GM12878 (cell line): ENCODE measurements at regions not wholly inside any gene's neighbourhood (a gene's known extent, or its start where the extent isn't known, plus 50 kb on each side); places are given as distances from the start of the nearest gene placed in this dataset.

Source experiments
- ATAC-seq: fragments of 200-7000 bp; cut with Tn5 transposase; 3 replicates; pipeline ENCODE4 v1.9.1; 2020; ENCODE audit warnings: mild to moderate bottlenecking, moderate library complexity
- BruUV-seq: library from RNA; stranded (reverse); fragments of 400-500 nt; replicated peaks from 2 replicates; lab custom pipeline; 2021; lab: Mats Ljungman, UMichigan
- CTCF ChIA-PET: fragments of 300-600 bp; sonication (Branson Sonifier 250); formaldehyde crosslinking; extraction: SDS; loops from one replicate; lab custom pipeline; 2021; ENCODE audit warnings: inconsistent platforms; lab: Yijun Ruan, JAX
- POLR2A ChIA-PET: fragments of 350-600 bp; formaldehyde crosslinking; extraction: SDS; loops from one replicate; lab custom pipeline; 2021; ENCODE audit warnings: inconsistent platforms; lab: Charles Lee
- RAD21 ChIA-PET: fragments of 300-600 bp; sonication (Branson Sonifier 250); formaldehyde crosslinking; loops from one replicate; lab custom pipeline; 2023; ENCODE audit warnings: antibody characterized with exemption; ENCODE audit not compliant: unreplicated experiment; lab: Charles Lee
- SMC1A ChIA-PET: fragments of 300-600 bp; sonication (Branson Sonifier 250); formaldehyde crosslinking; loops from one replicate; lab custom pipeline; 2023; ENCODE audit not compliant: unreplicated experiment, uncharacterized antibody; lab: Charles Lee
- DNase-seq: peaks from one replicate; pipeline ENCODE4 v3.0.0-alpha.2; 2011; ENCODE audit warnings: low read depth, low spot score
- FAIRE-seq: peaks from 3 replicates; lab custom pipeline; 2011; peaks lifted over from hg19 to GRCh38; lab: Jason Lieb, UNC
- H2AFZ ChIP-seq: 2 replicates; pipeline ENCODE4 v1.6.0; 2011; ENCODE audit warnings: low read depth, low read length, control low read depth; ENCODE audit not compliant: control insufficient read depth
- H3K27ac ChIP-seq: 2 replicates; pipeline ENCODE4 v1.5.1; 2011; ENCODE audit warnings: control low read depth; ENCODE audit not compliant: control insufficient read depth, insufficient read depth
- H3K27me3 ChIP-seq, 2 experiments: replicated peaks in 1 of 2; 2 replicates each; pipeline versions ENCODE4 v1.6.0 to v1.6.1; 2011; ENCODE audit warnings: low read length in 1 of 2; ENCODE audit not compliant: control insufficient read depth in 2 of 2, insufficient read depth in 2 of 2
- H3K36me3 ChIP-seq, 2 experiments: 2 replicates each; pipeline ENCODE4 v1.5.1; 2011; ENCODE audit warnings: low read length in 1 of 2; ENCODE audit not compliant: control insufficient read depth in 2 of 2, insufficient read depth in 2 of 2
- H3K4me1 ChIP-seq: 2 replicates; pipeline ENCODE4 v1.6.1; 2011; ENCODE audit warnings: mild to moderate bottlenecking, low read length, moderate library complexity, mixed read lengths; ENCODE audit not compliant: control insufficient read depth, insufficient read depth
- H3K4me2 ChIP-seq: 2 replicates; pipeline ENCODE4 v1.6.0; 2011; ENCODE audit warnings: control low read depth; ENCODE audit not compliant: control insufficient read depth, insufficient read depth
- H3K4me3 ChIP-seq: fragments of 200-600 bp; sonication (generic); 2 replicates; pipeline ENCODE4 v1.5.1; 2016
- H3K79me2 ChIP-seq: 2 replicates; pipeline ENCODE4 v1.6.0; 2011; ENCODE audit warnings: low read length; ENCODE audit not compliant: control insufficient read depth, insufficient read depth
- H3K9ac ChIP-seq: 2 replicates; pipeline ENCODE4 v1.8.0; 2011; ENCODE audit warnings: low read length, control low read depth, mixed read lengths; ENCODE audit not compliant: control insufficient read depth, insufficient read depth
- H3K9me3 ChIP-seq: replicated peaks from 3 replicates; pipeline ENCODE4 v1.5.1; 2011; ENCODE audit warnings: mild to moderate bottlenecking, low read length; ENCODE audit not compliant: control insufficient read depth, insufficient read depth
- H4K20me1 ChIP-seq: 2 replicates; pipeline ENCODE4 v1.6.0; 2011; ENCODE audit not compliant: control insufficient read depth, insufficient read depth
- CBFB ChIP-seq: IDR thresholded peaks from 2 replicates; pipeline ENCODE4 v1.6.1; 2016; ENCODE audit warnings: antibody characterized with exemption, low read depth
- CHD1 ChIP-seq: IDR thresholded peaks from 2 replicates; pipeline ENCODE4 v1.6.1; 2012; ENCODE audit warnings: low read depth, low read length, improper control_type of control experiment
- CHD4 ChIP-seq: fragments of 200-600 bp; sonication (generic); IDR thresholded peaks from 2 replicates; pipeline ENCODE4 v1.6.1; 2016; ENCODE audit warnings: mild to moderate bottlenecking
- CREB1 ChIP-seq: IDR thresholded peaks from 2 replicates; pipeline ENCODE4 v1.6.1; 2012; ENCODE audit warnings: low read depth, mild to moderate bottlenecking, inconsistent platforms
- EGR1 ChIP-seq, 2 experiments: IDR thresholded peaks; 1 replicate in 1 of 2; 2 replicates in 1 of 2; pipeline ENCODE4 v1.6.1; 2011 to 2012; ENCODE audit warnings: low read depth in 2 of 2, low read length in 2 of 2, borderline replicate concordance in 1 of 2, mild to moderate bottlenecking in 1 of 2, moderate library complexity in 1 of 2
- ETV6 ChIP-seq, 2 experiments: fragments of 450-650 bp in 1 of 2; IDR thresholded peaks in 1 of 2; conservative IDR thresholded peaks in 1 of 2; 2 replicates each; pipeline ENCODE4 v1.6.1; 2014; ENCODE audit warnings: antibody characterized with exemption in 1 of 2, borderline replicate concordance in 1 of 2, low read depth in 1 of 2, mild to moderate bottlenecking in 1 of 2, moderate library complexity in 1 of 2
- HDAC6 ChIP-seq: fragments of 200-600 bp; sonication (generic); IDR thresholded peaks from one replicate; pipeline ENCODE4 v1.8.0; 2017; ENCODE audit warnings: antibody characterized with exemption; ENCODE audit not compliant: unreplicated experiment
- KDM1A ChIP-seq: fragments of 200-600 bp; sonication (generic); IDR thresholded peaks from 2 replicates; pipeline ENCODE4 v1.6.1; 2016; ENCODE audit warnings: borderline replicate concordance
- MEF2B ChIP-seq: fragments of 450-650 bp; IDR thresholded peaks from 2 replicates; pipeline ENCODE4 v1.6.1; 2018; ENCODE audit warnings: mild to moderate bottlenecking, moderate library complexity; ENCODE audit not compliant: partially characterized antibody, poor library complexity, severe bottlenecking
- NFXL1 ChIP-seq: fragments of 450-650 bp; IDR thresholded peaks from 2 replicates; pipeline ENCODE4 v1.6.1; 2017; ENCODE audit warnings: antibody characterized with exemption, mild to moderate bottlenecking, borderline replicate concordance
- NFYA ChIP-seq: IDR thresholded peaks from 2 replicates; pipeline ENCODE4 v1.6.1; 2011; ENCODE audit warnings: low read depth, mild to moderate bottlenecking, low read length, improper control_type of control experiment, borderline replicate concordance
- SMAD1 ChIP-seq: fragments of 450-650 bp; IDR thresholded peaks from 2 replicates; pipeline ENCODE4 v1.6.1; 2018; ENCODE audit warnings: mild to moderate bottlenecking, low read depth; ENCODE audit not compliant: partially characterized antibody
- SMAD5 ChIP-seq: IDR thresholded peaks from 2 replicates; pipeline ENCODE4 v1.6.1; 2016; ENCODE audit warnings: antibody characterized with exemption, low read depth
- SMC3 ChIP-seq: IDR thresholded peaks from 2 replicates; pipeline ENCODE4 v1.6.1; 2011; ENCODE audit warnings: low read length, improper control_type of control experiment, borderline replicate concordance
- YBX1 ChIP-seq: fragments of 450-650 bp; IDR thresholded peaks from 2 replicates; pipeline ENCODE4 v1.6.1; 2016; ENCODE audit warnings: antibody characterized with exemption
- ZNF24 ChIP-seq: fragments of 450-650 bp; IDR thresholded peaks from 2 replicates; pipeline ENCODE4 v1.6.1; 2017; ENCODE audit warnings: antibody characterized with exemption, mild to moderate bottlenecking
- ZNF274 ChIP-seq: IDR thresholded peaks from one replicate; pipeline ENCODE4 v1.8.0; 2011; ENCODE audit not compliant: insufficient read length, insufficient read depth
- WGBS: methylation state at CpG from one replicate; pipeline ENCODE4 v1.1.6; 2016; ENCODE audit warnings: low lambda C conversion rate; ENCODE audit not compliant: insufficient replicate concordance, insufficient coverage; ENCODE audit errors: missing lambda C conversion rate; 5-methylcytosine and 5-hydroxymethylcytosine counted together
- in situ Hi-C: fragments of 300-500 bp; cut with MboI; formaldehyde crosslinking; loops from 9 replicates; pipeline ENCODE4 v1.14.3; 2018; ENCODE audit warnings: mixed read lengths
- intact Hi-C: fragments of 100-400 bp; cut with micrococcal nuclease; formaldehyde crosslinking; loops from one replicate; pipeline ENCODE4 v1.14.2; 2022; ENCODE audit not compliant: unreplicated experiment
- TF ChIP-seq, protein P1 (sequence below): IDR thresholded peaks from 2 replicates; pipeline ENCODE4 v1.6.1; 2012; ENCODE audit warnings: low read depth, low read length, improper control_type of control experiment
- TF ChIP-seq, protein P2 (sequence below): fragments of 450-650 bp; formaldehyde crosslinking; IDR thresholded peaks from 2 replicates; pipeline ENCODE4 v1.4.0; 2020; ENCODE audit warnings: mild to moderate bottlenecking, moderate library complexity
- TF ChIP-seq, protein P3 (sequence below): IDR thresholded peaks from 2 replicates; pipeline ENCODE4 v1.6.1; 2011; ENCODE audit warnings: borderline replicate concordance, low read depth, mild to moderate bottlenecking, moderate library complexity, low read length; ENCODE audit not compliant: insufficient read depth, poor library complexity, severe bottlenecking

DNA sequence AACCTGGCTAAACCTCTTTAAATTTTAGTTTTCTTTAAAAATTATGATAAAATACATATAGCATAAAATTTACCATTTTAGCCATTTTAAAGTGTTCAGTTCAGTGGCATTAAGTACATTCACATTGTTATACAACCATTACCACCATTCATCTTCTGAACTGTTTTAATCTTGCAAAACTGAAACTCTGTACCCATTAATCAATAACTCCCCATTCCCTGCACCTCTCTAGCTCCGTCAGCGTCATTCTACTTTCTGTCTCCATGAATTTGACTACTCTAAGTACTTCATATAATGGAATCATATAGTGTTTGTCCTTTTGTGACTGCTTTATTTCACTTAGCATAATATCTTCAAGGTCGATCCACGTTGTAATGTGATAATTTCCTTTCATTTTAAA, 75.8 kb upstream of the DDHD1 start:
- POLR2A ChIA-PET = no interaction called here
- no TSS peak for BruUV-seq

More for the DNA sequence above, 75.8 kb upstream of the DDHD1 start:
- 29% methylated on average over 4 of the region's 4 CpGs for WGBS
- Histone ChIP-seq H3K4me3 (no peak overlapping the region), H3K4me2 (no peak overlapping the region), H3K4me1 (no peaks in the 10 kb centered on the region), H3K9ac (no peak overlapping the region), H3K36me3 (no peaks in the 10 kb centered on the region), H3K27ac (no peak overlapping the region), H3K9me3 (no peaks in the 10 kb centered on the region; the same call in 1 of the 3 replicates), H4K20me1 (no peaks in the 10 kb centered on the region), H2AFZ (no peak overlapping the region), H3K27me3 (no peaks in the 10 kb centered on the region), H3K79me2 (no peaks in the 10 kb centered on the region)
- ChIA-PET CTCF (interaction anchor here (0.7 to 1.8 kb wide), 2 partner anchors 31 to 67 kb away, joined by 3 to 5 read pairs; no protein-coding TSS in a partner anchor), SMC1A (interaction anchor here (0.6 kb wide), 1 partner anchor 38 kb away, joined by 3 read pairs; no protein-coding TSS in a partner anchor), RAD21 (no interaction called here)
- TF ChIP-seq ETV6 (conservative IDR thresholded peaks at IDR 0.05 in 1 of 2, IDR thresholded peaks at IDR 0.05 in 1 of 2; ENCODE audit: borderline replicate concordance in 1 of 2, low read depth in 1 of 2) (no peak), NFXL1 (no peak), SMAD5 (no peak), CHD4 (no peak), YBX1 (no peak), SMC3 (no peak), CBFB (no peak), SMAD1 (no peak), CREB1 (no peak), HDAC6 (no peak), KDM1A (no peak), ZNF24 (no peak), NFYA (no peak), CHD1 (no peak), MEF2B (no peak), ZNF274 (no peak), EGR1 (IDR thresholded peaks at IDR 0.05; ENCODE audit: borderline replicate concordance in 1 of 2, low read depth in 2 of 2, low read length in 2 of 2) (no peak)
- TF ChIP-seq, protein P1, sequence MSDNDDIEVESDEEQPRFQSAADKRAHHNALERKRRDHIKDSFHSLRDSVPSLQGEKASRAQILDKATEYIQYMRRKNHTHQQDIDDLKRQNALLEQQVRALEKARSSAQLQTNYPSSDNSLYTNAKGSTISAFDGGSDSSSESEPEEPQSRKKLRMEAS = no peak
- TF ChIP-seq, protein P2, sequence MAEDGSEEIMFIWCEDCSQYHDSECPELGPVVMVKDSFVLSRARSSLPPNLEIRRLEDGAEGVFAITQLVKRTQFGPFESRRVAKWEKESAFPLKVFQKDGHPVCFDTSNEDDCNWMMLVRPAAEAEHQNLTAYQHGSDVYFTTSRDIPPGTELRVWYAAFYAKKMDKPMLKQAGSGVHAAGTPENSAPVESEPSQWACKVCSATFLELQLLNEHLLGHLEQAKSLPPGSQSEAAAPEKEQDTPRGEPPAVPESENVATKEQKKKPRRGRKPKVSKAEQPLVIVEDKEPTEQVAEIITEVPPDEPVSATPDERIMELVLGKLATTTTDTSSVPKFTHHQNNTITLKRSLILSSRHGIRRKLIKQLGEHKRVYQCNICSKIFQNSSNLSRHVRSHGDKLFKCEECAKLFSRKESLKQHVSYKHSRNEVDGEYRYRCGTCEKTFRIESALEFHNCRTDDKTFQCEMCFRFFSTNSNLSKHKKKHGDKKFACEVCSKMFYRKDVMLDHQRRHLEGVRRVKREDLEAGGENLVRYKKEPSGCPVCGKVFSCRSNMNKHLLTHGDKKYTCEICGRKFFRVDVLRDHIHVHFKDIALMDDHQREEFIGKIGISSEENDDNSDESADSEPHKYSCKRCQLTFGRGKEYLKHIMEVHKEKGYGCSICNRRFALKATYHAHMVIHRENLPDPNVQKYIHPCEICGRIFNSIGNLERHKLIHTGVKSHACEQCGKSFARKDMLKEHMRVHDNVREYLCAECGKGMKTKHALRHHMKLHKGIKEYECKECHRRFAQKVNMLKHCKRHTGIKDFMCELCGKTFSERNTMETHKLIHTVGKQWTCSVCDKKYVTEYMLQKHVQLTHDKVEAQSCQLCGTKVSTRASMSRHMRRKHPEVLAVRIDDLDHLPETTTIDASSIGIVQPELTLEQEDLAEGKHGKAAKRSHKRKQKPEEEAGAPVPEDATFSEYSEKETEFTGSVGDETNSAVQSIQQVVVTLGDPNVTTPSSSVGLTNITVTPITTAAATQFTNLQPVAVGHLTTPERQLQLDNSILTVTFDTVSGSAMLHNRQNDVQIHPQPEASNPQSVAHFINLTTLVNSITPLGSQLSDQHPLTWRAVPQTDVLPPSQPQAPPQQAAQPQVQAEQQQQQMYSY (CRISPR knock-in tag) = no peak
- TF ChIP-seq, protein P3, sequence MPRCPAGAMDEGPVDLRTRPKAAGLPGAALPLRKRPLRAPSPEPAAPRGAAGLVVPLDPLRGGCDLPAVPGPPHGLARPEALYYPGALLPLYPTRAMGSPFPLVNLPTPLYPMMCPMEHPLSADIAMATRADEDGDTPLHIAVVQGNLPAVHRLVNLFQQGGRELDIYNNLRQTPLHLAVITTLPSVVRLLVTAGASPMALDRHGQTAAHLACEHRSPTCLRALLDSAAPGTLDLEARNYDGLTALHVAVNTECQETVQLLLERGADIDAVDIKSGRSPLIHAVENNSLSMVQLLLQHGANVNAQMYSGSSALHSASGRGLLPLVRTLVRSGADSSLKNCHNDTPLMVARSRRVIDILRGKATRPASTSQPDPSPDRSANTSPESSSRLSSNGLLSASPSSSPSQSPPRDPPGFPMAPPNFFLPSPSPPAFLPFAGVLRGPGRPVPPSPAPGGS = no peak
- no peak for DNase-seq
- in situ Hi-C loops = no loop called here
- no peak for FAIRE-seq
- intact Hi-C loops = no loop called here
- ATAC-seq = no peak
